CD4-positive, alpha-beta T cell treated with Interleukin-4 for 1 hour (primary cell): ENCODE measurements at regions not wholly inside any gene's neighbourhood (a gene's known extent, or its start where the extent isn't known, plus 50 kb on each side); places are given as distances from the start of the nearest gene placed in this dataset.

Source experiments
- DNase-seq, 2 donors: peaks; one replicate each; pipeline ENCODE4 v3.0.0-alpha.2; 2020 to 2022

GRCh38 chr16:65782611-65783600, 583.6 kb upstream of the CDH5 start:
- DNase-seq, result no peak

GRCh38 chr16:65781855-65782254, 584.6 kb upstream of the CDH5 start:
- DNase-seq, result no peak

- no peak for DNase-seq
These were observed 585.1 kb upstream of the CDH5 start for GRCh38 chr16:65781363-65781762.

GRCh38 chr16:65779201-65779600, 587.3 kb upstream of the CDH5 start:
- DNase-seq, result no peak

- no peak for DNase-seq
These were observed 589.8 kb upstream of the CDH5 start for GRCh38 chr16:65776639-65777183.

GRCh38 chr16:65775829-65776228, 590.7 kb upstream of the CDH5 start:
- DNase-seq, result no peak

- DNase-seq, result no peak
These were observed 592.1 kb upstream of the CDH5 start for GRCh38 chr16:65774350-65774749.

GRCh38 chr16:65773301-65773874, 593.1 kb upstream of the CDH5 start:
- no peak for DNase-seq

GRCh38 chr16:65772134-65772732, 594.3 kb upstream of the CDH5 start:
- DNase-seq, result no peak

- DNase-seq, result no peak
These were observed 594.8 kb upstream of the CDH5 start for GRCh38 chr16:65771707-65772106.

GRCh38 chr16:65770752-65771151, 595.7 kb upstream of the CDH5 start:
- DNase-seq, result no peak

- no peak for DNase-seq
These were observed 596.6 kb upstream of the CDH5 start for GRCh38 chr16:65769776-65770438.

- no peak for DNase-seq
These were observed 597.4 kb upstream of the CDH5 start for GRCh38 chr16:65769055-65769465.

GRCh38 chr16:65767125-65767524, 599.4 kb upstream of the CDH5 start:
- no peak for DNase-seq

GRCh38 chr16:65763640-65764305, 602.7 kb upstream of the CDH5 start:
- DNase-seq, result no peak

GRCh38 chr16:65760874-65761273, 605.6 kb upstream of the CDH5 start:
- no peak for DNase-seq

- DNase-seq, result no peak
These were observed 607.9 kb upstream of the CDH5 start for GRCh38 chr16:65758620-65759019.

- no peak for DNase-seq
These were observed 609.4 kb upstream of the CDH5 start for GRCh38 chr16:65757064-65757463.

GRCh38 chr16:65756163-65756562, 610.3 kb upstream of the CDH5 start:
- DNase-seq, result no peak

GRCh38 chr16:65754820-65755691, 611.4 kb upstream of the CDH5 start:
- DNase-seq, result no peak

- DNase-seq, result no peak
These were observed 614.0 kb upstream of the CDH5 start for GRCh38 chr16:65752522-65752844.
